ENCODE measurements at regions not wholly inside any gene's neighbourhood (a gene's known extent, or its start where the extent isn't known, plus 50 kb on each side); places are given as distances from the start of the nearest gene placed in this dataset.

DNA sequence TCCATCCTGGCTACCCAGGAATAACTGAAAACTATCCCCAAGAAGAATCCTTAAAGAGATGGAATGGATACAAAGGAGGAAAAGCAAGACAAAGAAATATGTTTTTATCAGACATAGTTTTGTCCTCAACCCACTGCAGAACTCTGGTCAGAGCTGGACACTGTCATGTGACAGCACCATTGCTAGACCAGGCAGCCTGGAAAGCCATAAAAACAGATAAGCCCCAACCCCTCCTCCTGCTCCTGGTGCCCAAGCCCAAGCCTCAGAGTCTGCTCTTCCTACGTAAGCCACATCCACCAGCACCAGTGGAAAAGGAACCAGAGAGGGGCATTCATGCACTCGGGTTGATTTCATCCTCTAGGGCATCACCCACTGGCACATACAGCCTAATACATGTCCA is 116.9 kb downstream of the TRIM29 start:
- Histone ChIP-seq H3K27ac (ENCODE audit: low read depth in 1 of 2, low read length in 2 of 2) (no peak overlapping the region), H3K4me1 (ENCODE audit: control insufficient read depth in 4 of 4, insufficient read depth in 4 of 4, low read length in 3 of 4) (peaks cover 2 to 13% (median 7%) of the 10 kb centered on the region in 4 donors), H3K4me3 (ENCODE audit: low read depth in 1 of 3, low read length in 3 of 3) (no peak overlapping the region), H3K9me3 (ENCODE audit: control insufficient read depth in 4 of 4, low read length in 3 of 4) (no peaks in the 10 kb centered on the region), H3K9ac (ENCODE audit: low read depth in 1 of 2, low read length in 2 of 2) (no peak overlapping the region), H3K27me3 (ENCODE audit: control insufficient read depth in 4 of 4, insufficient read depth in 4 of 4, low read length in 3 of 4) (peaks cover 0 to 2% (median 0%) of the 10 kb centered on the region in 4 donors), H3K36me3 (ENCODE audit: control insufficient read depth in 4 of 4, insufficient read depth in 3 of 4, low read depth in 1 of 4, low read length in 3 of 4) (no peaks in the 10 kb centered on the region)
- TF ChIP-seq RXRA (IDR thresholded peaks at IDR 0.05) (no peak), JUND (IDR thresholded peaks at IDR 0.05) (no peak), NR2F2 (IDR thresholded peaks at IDR 0.05) (no peak), GABPA (IDR thresholded peaks at IDR 0.05 in 1 of 2, conservative IDR thresholded peaks at IDR 0.05 in 1 of 2) (no peak), SP1 (IDR thresholded peaks at IDR 0.05) (no peak), FOXA1 (IDR thresholded peaks at IDR 0.05) (no peak), HNF4A (conservative IDR thresholded peaks at IDR 0.05) (no peak)
- TF ChIP-seq, protein P1, sequence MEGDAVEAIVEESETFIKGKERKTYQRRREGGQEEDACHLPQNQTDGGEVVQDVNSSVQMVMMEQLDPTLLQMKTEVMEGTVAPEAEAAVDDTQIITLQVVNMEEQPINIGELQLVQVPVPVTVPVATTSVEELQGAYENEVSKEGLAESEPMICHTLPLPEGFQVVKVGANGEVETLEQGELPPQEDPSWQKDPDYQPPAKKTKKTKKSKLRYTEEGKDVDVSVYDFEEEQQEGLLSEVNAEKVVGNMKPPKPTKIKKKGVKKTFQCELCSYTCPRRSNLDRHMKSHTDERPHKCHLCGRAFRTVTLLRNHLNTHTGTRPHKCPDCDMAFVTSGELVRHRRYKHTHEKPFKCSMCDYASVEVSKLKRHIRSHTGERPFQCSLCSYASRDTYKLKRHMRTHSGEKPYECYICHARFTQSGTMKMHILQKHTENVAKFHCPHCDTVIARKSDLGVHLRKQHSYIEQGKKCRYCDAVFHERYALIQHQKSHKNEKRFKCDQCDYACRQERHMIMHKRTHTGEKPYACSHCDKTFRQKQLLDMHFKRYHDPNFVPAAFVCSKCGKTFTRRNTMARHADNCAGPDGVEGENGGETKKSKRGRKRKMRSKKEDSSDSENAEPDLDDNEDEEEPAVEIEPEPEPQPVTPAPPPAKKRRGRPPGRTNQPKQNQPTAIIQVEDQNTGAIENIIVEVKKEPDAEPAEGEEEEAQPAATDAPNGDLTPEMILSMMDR (IDR thresholded peaks at IDR 0.05; ENCODE audit: low read depth, low read length, missing input control) = no peak
- TF ChIP-seq, protein P2, sequence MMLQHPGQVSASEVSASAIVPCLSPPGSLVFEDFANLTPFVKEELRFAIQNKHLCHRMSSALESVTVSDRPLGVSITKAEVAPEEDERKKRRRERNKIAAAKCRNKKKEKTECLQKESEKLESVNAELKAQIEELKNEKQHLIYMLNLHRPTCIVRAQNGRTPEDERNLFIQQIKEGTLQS (IDR thresholded peaks at IDR 0.05) = no peak
- 89% methylated on average over 2 of the region's 2 CpGs for WGBS
- no peak for DNase-seq (ENCODE audit: low spot score)

DNA sequence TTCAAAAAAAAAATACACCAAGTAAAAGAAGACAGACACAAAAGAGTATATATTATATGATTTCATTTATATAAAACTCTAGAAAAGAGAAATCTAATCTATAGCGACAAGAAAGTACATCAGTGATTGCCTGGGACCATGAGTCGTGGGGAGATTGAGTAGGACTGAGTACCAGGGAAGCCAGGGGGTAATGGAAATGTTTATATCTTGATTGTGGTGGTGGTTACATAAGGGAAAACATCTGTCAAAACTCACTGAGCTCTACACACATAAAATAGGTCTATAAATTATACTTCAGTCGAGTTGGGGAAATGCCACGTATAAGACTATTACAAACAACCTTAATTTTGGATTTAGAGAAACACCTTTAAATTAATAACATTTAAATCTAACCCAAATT is 117.4 kb downstream of the TRIM29 start:
- no peaks in the 10 kb centered on the region for H3K9me3 ChIP-seq (ENCODE audit: control insufficient read depth in 4 of 4, low read length in 3 of 4)
- WGBS = 88% methylated on average over 4 of the region's 4 CpGs
- H3K4me3 ChIP-seq (ENCODE audit: low read depth in 1 of 3, low read length in 3 of 3) = no peak overlapping the region
- peaks cover 0 to 2% (median 0%) of the 10 kb centered on the region in 4 donors for H3K27me3 ChIP-seq (ENCODE audit: control insufficient read depth in 4 of 4, insufficient read depth in 4 of 4, low read length in 3 of 4)
- TF ChIP-seq JUND (IDR thresholded peaks at IDR 0.05) = no peak
- no peak for TF ChIP-seq FOXA2 (IDR thresholded peaks at IDR 0.05)
- TF ChIP-seq HNF4A (conservative IDR thresholded peaks at IDR 0.05) = no peak
- H3K9ac ChIP-seq (ENCODE audit: low read depth in 1 of 2, low read length in 2 of 2) = no peak overlapping the region
- peaks cover 2 to 13% (median 7%) of the 10 kb centered on the region in 4 donors for H3K4me1 ChIP-seq (ENCODE audit: control insufficient read depth in 4 of 4, insufficient read depth in 4 of 4, low read length in 3 of 4)
- no peaks in the 10 kb centered on the region for H3K36me3 ChIP-seq (ENCODE audit: control insufficient read depth in 4 of 4, insufficient read depth in 3 of 4, low read depth in 1 of 4, low read length in 3 of 4)
- no peak for DNase-seq (ENCODE audit: low spot score)
- H3K27ac ChIP-seq (ENCODE audit: low read depth in 1 of 2, low read length in 2 of 2) = no peak overlapping the region

DNA sequence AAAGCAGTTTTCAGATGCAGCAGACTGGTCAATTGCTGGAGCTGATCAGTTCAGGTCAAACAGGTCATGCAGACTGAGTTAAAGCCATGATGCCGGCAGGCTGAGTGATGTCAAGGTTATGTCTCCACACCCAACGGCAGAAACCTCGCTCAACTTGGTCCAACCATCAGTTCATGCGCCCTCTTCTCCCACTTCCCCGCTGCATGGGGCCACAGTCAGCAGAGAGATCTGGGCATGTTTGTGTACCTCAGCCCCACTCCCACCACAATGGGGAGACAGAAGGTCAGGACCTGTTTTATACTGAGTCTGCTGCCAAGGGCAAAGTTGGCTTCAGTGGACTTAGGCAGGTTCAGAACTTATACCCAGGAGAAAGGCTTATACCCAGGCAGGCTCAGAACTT is 118.7 kb downstream of the TRIM29 start:
- Histone ChIP-seq H3K4me3 (ENCODE audit: low read depth in 1 of 3, low read length in 3 of 3) (no peak overlapping the region), H3K36me3 (ENCODE audit: control insufficient read depth in 4 of 4, insufficient read depth in 3 of 4, low read depth in 1 of 4, low read length in 3 of 4) (no peaks in the 10 kb centered on the region), H3K9ac (ENCODE audit: low read depth in 1 of 2, low read length in 2 of 2) (no peak overlapping the region), H3K9me3 (ENCODE audit: control insufficient read depth in 4 of 4, low read length in 3 of 4) (no peaks in the 10 kb centered on the region), H3K4me1 (ENCODE audit: control insufficient read depth in 4 of 4, insufficient read depth in 4 of 4, low read length in 3 of 4) (peaks cover 2 to 13% (median 7%) of the 10 kb centered on the region in 4 donors), H3K27me3 (ENCODE audit: control insufficient read depth in 4 of 4, insufficient read depth in 4 of 4, low read length in 3 of 4) (peaks cover 0 to 2% (median 1%) of the 10 kb centered on the region in 4 donors), H3K27ac (ENCODE audit: low read depth in 1 of 2, low read length in 2 of 2) (no peak overlapping the region)
- WGBS = 82% methylated on average over 5 of the region's 5 CpGs
- TF ChIP-seq HNF4A (conservative IDR thresholded peaks at IDR 0.05) (no peak), RAD21 (IDR thresholded peaks at IDR 0.05) (no peak), SP1 (IDR thresholded peaks at IDR 0.05) (no peak), TAF1 (conservative IDR thresholded peaks at IDR 0.05) (no peak), GABPA (IDR thresholded peaks at IDR 0.05 in 1 of 2, conservative IDR thresholded peaks at IDR 0.05 in 1 of 2) (no peak), JUND (IDR thresholded peaks at IDR 0.05) (no peak), FOXA2 (IDR thresholded peaks at IDR 0.05) (no peak), YY1 (IDR thresholded peaks at IDR 0.05) (no peak), FOXA1 (IDR thresholded peaks at IDR 0.05) (no peak)
- TF ChIP-seq, protein P1 (IDR thresholded peaks at IDR 0.05; ENCODE audit: low read depth, low read length, missing input control) = no peak
- TF ChIP-seq, protein P3, sequence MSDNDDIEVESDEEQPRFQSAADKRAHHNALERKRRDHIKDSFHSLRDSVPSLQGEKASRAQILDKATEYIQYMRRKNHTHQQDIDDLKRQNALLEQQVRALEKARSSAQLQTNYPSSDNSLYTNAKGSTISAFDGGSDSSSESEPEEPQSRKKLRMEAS (IDR thresholded peaks at IDR 0.05) = no peak
- TF ChIP-seq, protein P4, sequence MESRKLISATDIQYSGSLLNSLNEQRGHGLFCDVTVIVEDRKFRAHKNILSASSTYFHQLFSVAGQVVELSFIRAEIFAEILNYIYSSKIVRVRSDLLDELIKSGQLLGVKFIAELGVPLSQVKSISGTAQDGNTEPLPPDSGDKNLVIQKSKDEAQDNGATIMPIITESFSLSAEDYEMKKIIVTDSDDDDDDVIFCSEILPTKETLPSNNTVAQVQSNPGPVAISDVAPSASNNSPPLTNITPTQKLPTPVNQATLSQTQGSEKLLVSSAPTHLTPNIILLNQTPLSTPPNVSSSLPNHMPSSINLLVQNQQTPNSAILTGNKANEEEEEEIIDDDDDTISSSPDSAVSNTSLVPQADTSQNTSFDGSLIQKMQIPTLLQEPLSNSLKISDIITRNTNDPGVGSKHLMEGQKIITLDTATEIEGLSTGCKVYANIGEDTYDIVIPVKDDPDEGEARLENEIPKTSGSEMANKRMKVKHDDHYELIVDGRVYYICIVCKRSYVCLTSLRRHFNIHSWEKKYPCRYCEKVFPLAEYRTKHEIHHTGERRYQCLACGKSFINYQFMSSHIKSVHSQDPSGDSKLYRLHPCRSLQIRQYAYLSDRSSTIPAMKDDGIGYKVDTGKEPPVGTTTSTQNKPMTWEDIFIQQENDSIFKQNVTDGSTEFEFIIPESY (IDR thresholded peaks at IDR 0.05) = no peak
- TF ChIP-seq, protein P5, sequence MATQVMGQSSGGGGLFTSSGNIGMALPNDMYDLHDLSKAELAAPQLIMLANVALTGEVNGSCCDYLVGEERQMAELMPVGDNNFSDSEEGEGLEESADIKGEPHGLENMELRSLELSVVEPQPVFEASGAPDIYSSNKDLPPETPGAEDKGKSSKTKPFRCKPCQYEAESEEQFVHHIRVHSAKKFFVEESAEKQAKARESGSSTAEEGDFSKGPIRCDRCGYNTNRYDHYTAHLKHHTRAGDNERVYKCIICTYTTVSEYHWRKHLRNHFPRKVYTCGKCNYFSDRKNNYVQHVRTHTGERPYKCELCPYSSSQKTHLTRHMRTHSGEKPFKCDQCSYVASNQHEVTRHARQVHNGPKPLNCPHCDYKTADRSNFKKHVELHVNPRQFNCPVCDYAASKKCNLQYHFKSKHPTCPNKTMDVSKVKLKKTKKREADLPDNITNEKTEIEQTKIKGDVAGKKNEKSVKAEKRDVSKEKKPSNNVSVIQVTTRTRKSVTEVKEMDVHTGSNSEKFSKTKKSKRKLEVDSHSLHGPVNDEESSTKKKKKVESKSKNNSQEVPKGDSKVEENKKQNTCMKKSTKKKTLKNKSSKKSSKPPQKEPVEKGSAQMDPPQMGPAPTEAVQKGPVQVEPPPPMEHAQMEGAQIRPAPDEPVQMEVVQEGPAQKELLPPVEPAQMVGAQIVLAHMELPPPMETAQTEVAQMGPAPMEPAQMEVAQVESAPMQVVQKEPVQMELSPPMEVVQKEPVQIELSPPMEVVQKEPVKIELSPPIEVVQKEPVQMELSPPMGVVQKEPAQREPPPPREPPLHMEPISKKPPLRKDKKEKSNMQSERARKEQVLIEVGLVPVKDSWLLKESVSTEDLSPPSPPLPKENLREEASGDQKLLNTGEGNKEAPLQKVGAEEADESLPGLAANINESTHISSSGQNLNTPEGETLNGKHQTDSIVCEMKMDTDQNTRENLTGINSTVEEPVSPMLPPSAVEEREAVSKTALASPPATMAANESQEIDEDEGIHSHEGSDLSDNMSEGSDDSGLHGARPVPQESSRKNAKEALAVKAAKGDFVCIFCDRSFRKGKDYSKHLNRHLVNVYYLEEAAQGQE (IDR thresholded peaks at IDR 0.05) = no peak
- no peak for DNase-seq (ENCODE audit: low spot score)

All from liver (tissue), 8 donors.